NT2/D1 (cell line): ENCODE measurements at regions not wholly inside any gene's neighbourhood (a gene's known extent, or its start where the extent isn't known, plus 50 kb on each side); places are given as distances from the start of the nearest gene placed in this dataset.

Experiments used
- SUZ12 ChIP-seq: IDR thresholded peaks from 2 replicates; pipeline ENCODE4 v1.6.1; 2011; ENCODE audit not compliant: insufficient read length, insufficient read depth; ENCODE audit errors: extremely low read depth
- YY1 ChIP-seq: IDR thresholded peaks from 2 replicates; pipeline ENCODE4 v1.6.1; 2011; ENCODE audit not compliant: insufficient read length, insufficient read depth

DNA sequence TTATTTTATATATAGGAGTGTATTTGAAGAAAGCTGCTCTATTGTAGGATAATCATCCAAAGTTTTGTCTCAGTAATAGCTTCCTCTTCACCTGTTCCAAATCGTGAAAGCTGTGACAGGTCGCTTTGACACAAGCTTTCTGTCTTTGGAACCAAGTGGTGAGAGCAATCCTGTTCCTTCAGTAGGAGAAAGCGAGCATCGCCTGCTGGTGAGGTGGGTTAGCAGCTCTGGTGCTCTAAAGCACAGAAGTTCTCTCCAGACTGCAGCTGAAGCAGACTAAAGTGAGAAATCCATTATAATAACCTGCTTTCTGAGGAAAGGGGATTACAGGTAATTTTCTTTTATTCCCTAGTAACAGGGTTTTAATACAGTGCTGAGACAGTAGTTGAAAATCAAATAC, 803.8 kb downstream of the ADGRL2 start:
- TF ChIP-seq SUZ12 (no peak), YY1 (no peak)
